Uterus (tissue), 2 donors: ENCODE measurements at regions not wholly inside any gene's neighbourhood (a gene's known extent, or its start where the extent isn't known, plus 50 kb on each side); places are given as distances from the start of the nearest gene placed in this dataset.

Experiments used
- CTCF ChIP-seq, 4 experiments: fragments of 200-600 bp in 2 of 4; fragments of 450-650 bp in 2 of 4; sonication (generic) in 2 of 4; IDR thresholded peaks; one replicate each; pipeline ENCODE4 v1.5.1; 2016 to 2019; ENCODE audit warnings: antibody characterized with exemption in 4 of 4, mild to moderate bottlenecking in 2 of 4, moderate library complexity in 1 of 4
- POLR2A ChIP-seq, 2 donors: fragments of 450-650 bp; IDR thresholded peaks; one replicate each; pipeline ENCODE4 v1.6.1; 2016; ENCODE audit warnings: antibody characterized with exemption in 2 of 2, mild to moderate bottlenecking in 1 of 2, moderate library complexity in 1 of 2

- no peak for TF ChIP-seq CTCF (IDR thresholded peaks at IDR 0.05)
- no peak for TF ChIP-seq POLR2A (IDR thresholded peaks at IDR 0.05)
Measured at GRCh38 chr17:33972763-33973162, 282.3 kb upstream of the CCL2 start.
